ENCODE measurements at regions not wholly inside any gene's neighbourhood (a gene's known extent, or its start where the extent isn't known, plus 50 kb on each side); places are given as distances from the start of the nearest gene placed in this dataset.

GRCh38 chr20:57004951-57005933, 261.2 kb downstream of the BMP7 start:
- no peak for DNase-seq (ENCODE audit: low spot score)
- TF ChIP-seq CTCF (IDR thresholded peaks at IDR 0.05): no peak
- Histone ChIP-seq H3K4me3 (no peak overlapping the region), H3K4me1 (no peaks in the 10 kb centered on the region), H3K27me3 (no peaks in the 10 kb centered on the region), H3K36me3 (no peaks in the 10 kb centered on the region), H3K27ac (no peak overlapping the region), H3K9me3 (no peaks in the 10 kb centered on the region)

GRCh38 chr20:57006411-57007170, 259.9 kb downstream of the BMP7 start:
- Histone ChIP-seq H3K36me3 (no peaks in the 10 kb centered on the region), H3K27ac (no peak overlapping the region), H3K9me3 (no peaks in the 10 kb centered on the region), H3K4me3 (no peak overlapping the region), H3K4me1 (no peaks in the 10 kb centered on the region), H3K27me3 (no peaks in the 10 kb centered on the region)
- no peak for DNase-seq (ENCODE audit: low spot score)
- TF ChIP-seq CTCF (IDR thresholded peaks at IDR 0.05): no peak

- no peak overlapping the region for H3K27ac ChIP-seq
- H3K4me1 ChIP-seq: no peaks in the 10 kb centered on the region
- no peaks in the 10 kb centered on the region for H3K27me3 ChIP-seq
- no peaks in the 10 kb centered on the region for H3K36me3 ChIP-seq
- TF ChIP-seq CTCF (IDR thresholded peaks at IDR 0.05): no peak
- no peak for DNase-seq (ENCODE audit: low spot score)
- H3K9me3 ChIP-seq: no peaks in the 10 kb centered on the region
- H3K4me3 ChIP-seq: no peak overlapping the region
These were observed 259.3 kb downstream of the BMP7 start for GRCh38 chr20:57007171-57007540.

- Histone ChIP-seq H3K4me1 (no peaks in the 10 kb centered on the region), H3K9me3 (no peaks in the 10 kb centered on the region), H3K27ac (no peak overlapping the region), H3K36me3 (no peaks in the 10 kb centered on the region), H3K4me3 (no peak overlapping the region), H3K27me3 (no peaks in the 10 kb centered on the region)
- no peak for TF ChIP-seq CTCF (IDR thresholded peaks at IDR 0.05)
- DNase-seq (ENCODE audit: low spot score): no peak
These were observed 258.2 kb downstream of the BMP7 start for GRCh38 chr20:57008217-57008616.

GRCh38 chr20:57009355-57009754, 257.1 kb downstream of the BMP7 start:
- no peak for TF ChIP-seq CTCF (IDR thresholded peaks at IDR 0.05)

More at GRCh38 chr20:57009355-57009754, 257.1 kb downstream of the BMP7 start:
- DNase-seq (ENCODE audit: low spot score): no peak
- H3K36me3 ChIP-seq: no peaks in the 10 kb centered on the region
- no peak overlapping the region for H3K4me3 ChIP-seq
- no peaks in the 10 kb centered on the region for H3K4me1 ChIP-seq
- no peaks in the 10 kb centered on the region for H3K9me3 ChIP-seq
- H3K27ac ChIP-seq: no peak overlapping the region
- no peaks in the 10 kb centered on the region for H3K27me3 ChIP-seq
